AG20443 (cell line): ENCODE measurements at regions not wholly inside any gene's neighbourhood (a gene's known extent, or its start where the extent isn't known, plus 50 kb on each side); places are given as distances from the start of the nearest gene placed in this dataset.

Experiments
- DNase-seq: peaks from one replicate; pipeline ENCODE4 v3.0.0; 2012; ENCODE audit warnings: low spot score, mixed read lengths

- no peak for DNase-seq
These were observed 235.6 kb upstream of the HS6ST1 start for GRCh38 chr2:128554151-128554769.

- DNase-seq, result no peak
These were observed 236.8 kb upstream of the HS6ST1 start for GRCh38 chr2:128555433-128555832.

- DNase-seq, result no peak
These were observed 237.4 kb upstream of the HS6ST1 start for GRCh38 chr2:128556089-128556488.

- DNase-seq, result no peak
These were observed 238.0 kb upstream of the HS6ST1 start for GRCh38 chr2:128556633-128557032.

- no peak for DNase-seq
These were observed 238.4 kb upstream of the HS6ST1 start for GRCh38 chr2:128557069-128557468.

- DNase-seq, result peak; percentile 70
These were observed 239.2 kb upstream of the HS6ST1 start for GRCh38 chr2:128557831-128558241.

- DNase-seq, result no peak
These were observed 239.8 kb upstream of the HS6ST1 start for GRCh38 chr2:128558441-128558840.

- DNase-seq, result no peak
These were observed 240.3 kb upstream of the HS6ST1 start for GRCh38 chr2:128558895-128559532.

GRCh38 chr2:128559533-128560515, 241.2 kb upstream of the HS6ST1 start:
- DNase-seq, result no peak

- no peak for DNase-seq
These were observed 242.1 kb upstream of the HS6ST1 start for GRCh38 chr2:128560718-128561117.

- DNase-seq, result no peak
These were observed 244.0 kb upstream of the HS6ST1 start for GRCh38 chr2:128562471-128563347.

- DNase-seq, result peak; percentile 98
These were observed 244.7 kb upstream of the HS6ST1 start for GRCh38 chr2:128563348-128563687.

- DNase-seq, result no peak
These were observed 245.5 kb upstream of the HS6ST1 start for GRCh38 chr2:128564131-128564530.

- DNase-seq, result no peak
These were observed 245.9 kb upstream of the HS6ST1 start for GRCh38 chr2:128564551-128564950.

- no peak for DNase-seq
These were observed 246.8 kb upstream of the HS6ST1 start for GRCh38 chr2:128565441-128565840.

- DNase-seq, result no peak
These were observed 248.0 kb upstream of the HS6ST1 start for GRCh38 chr2:128566671-128567070.

- DNase-seq, result no peak
These were observed 249.4 kb upstream of the HS6ST1 start for GRCh38 chr2:128568106-128568505.

- DNase-seq, result peak; percentile 2
These were observed 254.4 kb upstream of the HS6ST1 start for GRCh38 chr2:128573116-128573515.

GRCh38 chr2:128573531-128573930, 254.9 kb upstream of the HS6ST1 start:
- no peak for DNase-seq

GRCh38 chr2:128577141-128577930, 258.7 kb upstream of the HS6ST1 start:
- DNase-seq, result no peak
